Natural killer cell (primary cell): ENCODE measurements at regions not wholly inside any gene's neighbourhood (a gene's known extent, or its start where the extent isn't known, plus 50 kb on each side); places are given as distances from the start of the nearest gene placed in this dataset.
"Not testable (repeated sequence)": the region's sequence is repeated elsewhere in the genome, so short reads cannot be mapped to it uniquely, and the experiment has no call there.

Experiments
- ATAC-seq, 3 donors: fragments of 150-1000 bp in 2 of 3; fragments of 200-7000 bp in 1 of 3; cut with Tn5 transposase; 1 replicate in 1 of 3; 2 replicates in 2 of 3; pipeline ENCODE4 v1.10.0; 2021; ENCODE audit warnings: mild to moderate bottlenecking in 2 of 3, moderate library complexity in 2 of 3
- DNase-seq, 2 donors: peaks; one replicate each; pipeline versions ENCODE4 v3.0.0 to v3.0.0-alpha.2; 2013 to 2021; ENCODE audit warnings: mixed read lengths in 1 of 2
- H3K27ac ChIP-seq: one replicate; pipeline ENCODE4 v1.5.1; 2013; ENCODE audit warnings: mild to moderate bottlenecking, low read length
- H3K27me3 ChIP-seq: one replicate; pipeline ENCODE4 v1.6.1; 2013; ENCODE audit warnings: low read length; ENCODE audit not compliant: control insufficient read depth, insufficient read depth
- H3K36me3 ChIP-seq: one replicate; pipeline ENCODE4 v1.6.1; 2013; ENCODE audit warnings: low read length; ENCODE audit not compliant: control insufficient read depth, insufficient read depth
- H3K4me1 ChIP-seq: one replicate; pipeline ENCODE4 v1.6.1; 2013; ENCODE audit warnings: low read length; ENCODE audit not compliant: control insufficient read depth, insufficient read depth
- H3K4me3 ChIP-seq: one replicate; pipeline ENCODE4 v1.5.1; 2013; ENCODE audit warnings: low read length
- H3K9me3 ChIP-seq: one replicate; pipeline ENCODE4 v1.6.1; 2013; ENCODE audit warnings: low read length; ENCODE audit not compliant: control insufficient read depth, insufficient read depth
- H3K27ac Mint-ChIP-seq, 2 donors: one replicate each; pipeline ENCODE4 v1.8.0; 2022; ENCODE audit warnings: mild to moderate bottlenecking in 2 of 2, mixed read lengths in 2 of 2, moderate library complexity in 1 of 2
- H3K27me3 Mint-ChIP-seq, 2 donors: one replicate each; pipeline ENCODE4 v1.8.0; 2022; ENCODE audit warnings: low read depth in 2 of 2, mixed read lengths in 2 of 2
- H3K36me3 Mint-ChIP-seq: one replicate; pipeline ENCODE4 v1.8.0; 2022; ENCODE audit warnings: mixed read lengths
- H3K4me1 Mint-ChIP-seq, 2 donors: one replicate each; pipeline ENCODE4 v1.8.0; 2022; ENCODE audit warnings: mixed read lengths in 2 of 2
- H3K4me3 Mint-ChIP-seq: one replicate; pipeline ENCODE4 v1.8.0; 2022; ENCODE audit warnings: mild to moderate bottlenecking, moderate library complexity, mixed read lengths
- H3K9me3 Mint-ChIP-seq, 2 donors: one replicate each; pipeline ENCODE4 v1.8.0; 2022; ENCODE audit warnings: mixed read lengths in 2 of 2
- WGBS: methylation state at CpG from one replicate; pipeline ENCODE4 v1.1.7; 2013; ENCODE audit warnings: missing lambda C conversion rate; ENCODE audit not compliant: insufficient coverage; 5-methylcytosine and 5-hydroxymethylcytosine counted together
- intact Hi-C: fragments of 100-400 bp; cut with micrococcal nuclease; formaldehyde crosslinking; loops from one replicate; pipeline ENCODE4 v1.14.2; 2022
- TF ChIP-seq, protein P1 (sequence below): fragments of 200-600 bp; IDR thresholded peaks from one replicate; pipeline ENCODE4 v1.8.0; 2022; ENCODE audit warnings: antibody characterized with exemption

DNA sequence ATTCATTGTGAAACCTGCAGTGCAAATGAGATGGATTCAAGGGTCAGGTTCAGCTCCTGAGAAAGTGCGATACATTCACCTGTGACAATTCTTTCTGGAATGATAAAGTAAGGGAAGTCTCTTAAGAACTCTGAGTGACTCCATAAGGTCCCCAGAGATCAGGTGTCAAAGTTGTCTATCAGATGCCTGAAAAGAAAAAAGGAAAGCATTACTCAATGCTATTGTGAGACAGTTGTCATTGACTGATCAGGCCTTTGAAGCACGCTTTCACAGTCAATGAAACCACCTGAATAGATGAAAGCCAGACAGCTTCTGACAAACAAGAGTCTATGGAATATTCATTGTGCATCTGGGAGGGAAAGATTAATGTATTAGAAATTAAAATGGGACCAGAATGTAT lies 252.7 kb upstream of the GALNT5 start:
- DNase-seq = no peak
- Mint-ChIP-seq H3K36me3 (no peaks in the 10 kb centered on the region), H3K4me3 (no peak overlapping the region), H3K9me3 (peaks cover 9 to 10% of the 10 kb centered on the region in 2 donors), H3K4me1 (no peaks in the 10 kb centered on the region), H3K27me3 (no peaks in the 10 kb centered on the region), H3K27ac (no peak overlapping the region)
- intact Hi-C loops = no loop called here
- no peaks in the 10 kb centered on the region for H3K27me3 ChIP-seq
- 83% methylated on average over 2 of the region's 2 CpGs for WGBS
- ATAC-seq = no peak
- H3K4me3 ChIP-seq = no peak overlapping the region
- TF ChIP-seq, protein P1, sequence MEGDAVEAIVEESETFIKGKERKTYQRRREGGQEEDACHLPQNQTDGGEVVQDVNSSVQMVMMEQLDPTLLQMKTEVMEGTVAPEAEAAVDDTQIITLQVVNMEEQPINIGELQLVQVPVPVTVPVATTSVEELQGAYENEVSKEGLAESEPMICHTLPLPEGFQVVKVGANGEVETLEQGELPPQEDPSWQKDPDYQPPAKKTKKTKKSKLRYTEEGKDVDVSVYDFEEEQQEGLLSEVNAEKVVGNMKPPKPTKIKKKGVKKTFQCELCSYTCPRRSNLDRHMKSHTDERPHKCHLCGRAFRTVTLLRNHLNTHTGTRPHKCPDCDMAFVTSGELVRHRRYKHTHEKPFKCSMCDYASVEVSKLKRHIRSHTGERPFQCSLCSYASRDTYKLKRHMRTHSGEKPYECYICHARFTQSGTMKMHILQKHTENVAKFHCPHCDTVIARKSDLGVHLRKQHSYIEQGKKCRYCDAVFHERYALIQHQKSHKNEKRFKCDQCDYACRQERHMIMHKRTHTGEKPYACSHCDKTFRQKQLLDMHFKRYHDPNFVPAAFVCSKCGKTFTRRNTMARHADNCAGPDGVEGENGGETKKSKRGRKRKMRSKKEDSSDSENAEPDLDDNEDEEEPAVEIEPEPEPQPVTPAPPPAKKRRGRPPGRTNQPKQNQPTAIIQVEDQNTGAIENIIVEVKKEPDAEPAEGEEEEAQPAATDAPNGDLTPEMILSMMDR = no peak
- H3K9me3 ChIP-seq = no peaks in the 10 kb centered on the region
- no peak overlapping the region for H3K27ac ChIP-seq
- no peaks in the 10 kb centered on the region for H3K4me1 ChIP-seq
- H3K36me3 ChIP-seq = no peaks in the 10 kb centered on the region

DNA sequence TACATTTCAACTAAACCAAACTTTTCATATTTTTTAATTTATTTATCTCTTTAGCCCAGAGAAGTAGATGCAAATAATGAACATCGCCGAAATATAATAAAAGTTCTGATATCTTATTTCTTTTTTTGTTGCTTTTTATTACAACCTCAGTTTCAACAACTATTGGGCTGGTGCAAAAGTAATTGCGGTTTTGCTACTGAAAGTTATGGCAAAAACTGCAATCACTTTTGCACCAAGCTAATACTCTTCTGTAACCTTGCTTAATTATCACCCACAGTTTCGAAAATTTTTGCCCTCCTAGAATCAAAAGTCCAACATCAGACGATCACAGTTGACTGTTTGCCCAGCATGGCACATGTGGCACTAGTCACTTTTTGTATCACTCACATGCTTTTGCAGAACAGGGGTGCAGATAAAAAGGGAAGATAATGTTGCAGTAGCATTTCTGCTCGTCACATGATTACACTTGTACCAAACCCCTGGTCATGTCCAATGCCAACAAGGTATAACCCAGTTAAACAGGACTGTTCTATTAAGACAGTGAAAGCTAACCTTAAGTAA lies 242.4 kb upstream of the GALNT5 start:
- no peak overlapping the region for H3K27ac Mint-ChIP-seq
- Histone ChIP-seq H3K4me3 (no peak overlapping the region), H3K9me3 (no peaks in the 10 kb centered on the region), H3K27me3 (no peaks in the 10 kb centered on the region), H3K4me1 (no peaks in the 10 kb centered on the region), H3K36me3 (no peaks in the 10 kb centered on the region), H3K27ac (no peak overlapping the region)
- H3K9me3 Mint-ChIP-seq = peaks cover 3% of the 10 kb centered on the region in 2 donors
- no peak for DNase-seq
- no peaks in the 10 kb centered on the region for H3K36me3 Mint-ChIP-seq
- ATAC-seq = no peak
- no peaks in the 10 kb centered on the region for H3K4me1 Mint-ChIP-seq
- intact Hi-C loops = no loop called here
- 92% methylated on average over 5 of the region's 6 CpGs for WGBS
- TF ChIP-seq, protein P1 = no peak
- no peaks in the 10 kb centered on the region for H3K27me3 Mint-ChIP-seq
- H3K4me3 Mint-ChIP-seq = no peak overlapping the region

DNA sequence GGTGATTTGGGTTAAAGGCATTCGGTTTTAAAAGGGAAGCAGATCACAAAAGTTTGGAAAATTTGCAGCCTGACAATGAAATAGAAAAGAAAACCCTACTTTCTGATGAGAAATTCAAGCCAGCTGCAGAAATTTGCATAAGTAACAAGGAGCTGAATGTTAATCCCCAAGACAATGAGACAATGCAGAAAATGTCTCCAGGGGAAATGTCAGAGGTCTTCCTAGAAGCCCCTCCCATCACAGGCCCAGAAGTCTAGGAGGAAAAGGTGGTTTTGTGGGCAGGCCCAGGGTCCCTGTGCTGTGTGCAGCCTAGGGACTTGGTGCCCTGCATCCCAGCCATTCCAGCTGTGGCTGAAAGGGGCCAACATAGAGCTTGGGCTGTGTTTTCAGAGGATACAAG lies 234.2 kb upstream of the GALNT5 start:
- H3K4me3 Mint-ChIP-seq, intact Hi-C loops, DNase-seq, H3K4me1 Mint-ChIP-seq, H3K4me3 ChIP-seq, H3K36me3 Mint-ChIP-seq, H3K36me3 ChIP-seq, H3K9me3 ChIP-seq, H3K4me1 ChIP-seq, H3K27ac ChIP-seq, H3K27ac Mint-ChIP-seq, H3K27me3 Mint-ChIP-seq, H3K27me3 ChIP-seq, ATAC-seq: not testable (repeated sequence)
- WGBS = 53% methylated on average over 1 of the region's 1 CpG
- peaks cover 8 to 20% of the 10 kb centered on the region in 2 donors for H3K9me3 Mint-ChIP-seq

DNA sequence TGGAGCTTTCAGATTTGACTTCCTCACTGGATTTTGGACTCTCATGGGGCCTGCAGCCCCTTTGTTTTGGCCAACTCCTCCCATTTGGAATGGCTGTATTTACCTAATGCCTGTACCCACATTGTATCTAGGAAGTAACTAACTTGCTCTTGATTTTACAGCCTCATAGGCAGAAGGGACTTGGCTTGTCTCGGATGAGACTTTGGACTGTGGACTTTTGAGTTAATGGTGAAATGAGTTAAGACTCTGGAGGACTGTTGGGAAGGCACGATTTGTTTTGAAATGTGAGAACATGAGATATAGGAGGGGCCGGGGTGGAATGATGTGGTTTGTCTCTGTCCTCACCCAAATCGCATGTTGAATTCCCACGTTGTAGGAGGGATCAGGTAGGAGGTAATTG lies 233.4 kb upstream of the GALNT5 start:
- H3K27me3 ChIP-seq = no peaks in the 10 kb centered on the region
- no peaks in the 10 kb centered on the region for H3K27me3 Mint-ChIP-seq
- H3K4me1 Mint-ChIP-seq = no peaks in the 10 kb centered on the region
- WGBS = 88% methylated on average over 5 of the region's 5 CpGs
- TF ChIP-seq, protein P1 = no peak
- no peaks in the 10 kb centered on the region for H3K4me1 ChIP-seq
- no peaks in the 10 kb centered on the region for H3K36me3 ChIP-seq
- DNase-seq (no peak), ATAC-seq (no peak)
- H3K4me3 ChIP-seq = no peak overlapping the region
- no peaks in the 10 kb centered on the region for H3K9me3 ChIP-seq
- H3K27ac ChIP-seq = no peak overlapping the region
- peaks cover 8 to 20% of the 10 kb centered on the region in 2 donors for H3K9me3 Mint-ChIP-seq
- H3K36me3 Mint-ChIP-seq = no peaks in the 10 kb centered on the region
- no peak overlapping the region for H3K4me3 Mint-ChIP-seq
- no peak overlapping the region for H3K27ac Mint-ChIP-seq
- intact Hi-C loops = no loop called here
